ENCODE measurements at regions not wholly inside any gene's neighbourhood (a gene's known extent, or its start where the extent isn't known, plus 50 kb on each side); places are given as distances from the start of the nearest gene placed in this dataset.

GRCh38 chrX:44432641-44433040 lies 89.2 kb upstream of the EFHC2 start:
- Mint-ChIP-seq H3K27ac (ENCODE audit: unreplicated experiment) (no peak overlapping the region), H3K9me3 (ENCODE audit: unreplicated experiment) (no peaks in the 10 kb centered on the region), H3K4me3 (ENCODE audit: unreplicated experiment) (no peak overlapping the region), H3K27me3 (ENCODE audit: unreplicated experiment) (peaks cover 5% of the 10 kb centered on the region), H3K4me1 (ENCODE audit: low read depth, unreplicated experiment) (no peaks in the 10 kb centered on the region), H3K36me3 (ENCODE audit: unreplicated experiment) (no peaks in the 10 kb centered on the region)
- no peak for DNase-seq
- TF ChIP-seq CTCF (IDR thresholded peaks at IDR 0.05; ENCODE audit: partially characterized antibody, unreplicated experiment), result no peak

- Mint-ChIP-seq H3K27me3 (ENCODE audit: unreplicated experiment) (peaks cover 2% of the 10 kb centered on the region), H3K9me3 (ENCODE audit: unreplicated experiment) (no peaks in the 10 kb centered on the region), H3K4me1 (ENCODE audit: low read depth, unreplicated experiment) (no peaks in the 10 kb centered on the region), H3K27ac (ENCODE audit: unreplicated experiment) (no peak overlapping the region), H3K36me3 (ENCODE audit: unreplicated experiment) (no peaks in the 10 kb centered on the region), H3K4me3 (ENCODE audit: unreplicated experiment) (no peak overlapping the region)
- no peak for DNase-seq
- no peak for TF ChIP-seq CTCF (IDR thresholded peaks at IDR 0.05; ENCODE audit: partially characterized antibody, unreplicated experiment)
Observed at GRCh38 chrX:44431194-44431593, 87.7 kb upstream of the EFHC2 start.

GRCh38 chrX:44428989-44429627 lies 85.6 kb upstream of the EFHC2 start:
- TF ChIP-seq CTCF (IDR thresholded peaks at IDR 0.05; ENCODE audit: partially characterized antibody, unreplicated experiment), result no peak
- Mint-ChIP-seq H3K27me3 (ENCODE audit: unreplicated experiment) (peaks cover 2% of the 10 kb centered on the region), H3K4me3 (ENCODE audit: unreplicated experiment) (no peak overlapping the region), H3K9me3 (ENCODE audit: unreplicated experiment) (no peaks in the 10 kb centered on the region), H3K4me1 (ENCODE audit: low read depth, unreplicated experiment) (no peaks in the 10 kb centered on the region), H3K27ac (ENCODE audit: unreplicated experiment) (no peak overlapping the region), H3K36me3 (ENCODE audit: unreplicated experiment) (no peaks in the 10 kb centered on the region)
- DNase-seq, result no peak

GRCh38 chrX:44422631-44423030 lies 79.2 kb upstream of the EFHC2 start:
- Mint-ChIP-seq H3K4me3 (ENCODE audit: unreplicated experiment) (no peak overlapping the region), H3K27me3 (ENCODE audit: unreplicated experiment) (no peaks in the 10 kb centered on the region)

More at GRCh38 chrX:44422631-44423030, 79.2 kb upstream of the EFHC2 start:
- no peak for DNase-seq
- Mint-ChIP-seq H3K27ac (ENCODE audit: unreplicated experiment) (no peak overlapping the region), H3K36me3 (ENCODE audit: unreplicated experiment) (no peaks in the 10 kb centered on the region), H3K4me1 (ENCODE audit: low read depth, unreplicated experiment) (no peaks in the 10 kb centered on the region), H3K9me3 (ENCODE audit: unreplicated experiment) (no peaks in the 10 kb centered on the region)
- no peak for TF ChIP-seq CTCF (IDR thresholded peaks at IDR 0.05; ENCODE audit: partially characterized antibody, unreplicated experiment)
